ENCODE measurements at regions not wholly inside any gene's neighbourhood (a gene's known extent, or its start where the extent isn't known, plus 50 kb on each side); places are given as distances from the start of the nearest gene placed in this dataset.

- ChIA-PET CTCF (no interaction called here), POLR2A (no interaction called here)
- no peak for DNase-seq (ENCODE audit: low read depth, low spot score)
- Histone ChIP-seq H4K20me1 (replicated peaks; ENCODE audit: control insufficient read depth, extremely low read depth, insufficient read depth, low read length) (no peaks in the 10 kb centered on the region), H3K9me1 (replicated peaks; ENCODE audit: control insufficient read depth, extremely low read depth, insufficient read depth, low read length) (no peaks in the 10 kb centered on the region), H3K9me3 (replicated peaks; ENCODE audit: control insufficient read depth, insufficient read depth, low read length) (no peaks in the 10 kb centered on the region), H3K4me1 (ENCODE audit: control insufficient read depth, extremely low read depth, insufficient read depth, low read length) (no peaks in the 10 kb centered on the region), H3K27ac (ENCODE audit: insufficient read depth, low read depth, low read length) (no peak overlapping the region), H3K4me2 (ENCODE audit: insufficient read depth, low read length) (no peak overlapping the region), H3K27me3 (ENCODE audit: control insufficient read depth in 2 of 2, insufficient read depth in 2 of 2, low read length in 2 of 2) (no peaks in the 10 kb centered on the region), H3K36me3 (ENCODE audit: control insufficient read depth in 2 of 2, extremely low read depth in 1 of 2, insufficient read depth in 2 of 2, low read length in 2 of 2) (no peaks in the 10 kb centered on the region), H3K9ac (replicated peaks; ENCODE audit: extremely low read depth, insufficient read depth, low read length) (no peak overlapping the region), H3K79me2 (ENCODE audit: control insufficient read depth, insufficient read depth, low read length) (no peaks in the 10 kb centered on the region), H2AFZ (ENCODE audit: low read depth, low read length) (peak overlapping the region; percentile 42), H3K4me3 (replicated peaks in 1 of 3; ENCODE audit: insufficient read depth in 1 of 3, low read depth in 1 of 3, low read length in 3 of 3) (no peak overlapping the region)
- no TSS peak for BruUV-seq (replicated peaks)
- no peak for FAIRE-seq
- dilution Hi-C loops (cut with MboI; ENCODE audit: extremely low pct_ligation_motif_present, low sequenced_read_pairs) (no loop called here), intact Hi-C loops (cut with micrococcal nuclease) (no loop called here)
- TF ChIP-seq, protein P1, sequence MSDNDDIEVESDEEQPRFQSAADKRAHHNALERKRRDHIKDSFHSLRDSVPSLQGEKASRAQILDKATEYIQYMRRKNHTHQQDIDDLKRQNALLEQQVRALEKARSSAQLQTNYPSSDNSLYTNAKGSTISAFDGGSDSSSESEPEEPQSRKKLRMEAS (IDR thresholded peaks at IDR 0.05; ENCODE audit: insufficient read depth, insufficient read length): no peak
- TF ChIP-seq POLR2A (IDR thresholded peaks at IDR 0.05; ENCODE audit: low read depth, low read length) (no peak), MYC (IDR thresholded peaks at IDR 0.05; ENCODE audit: low read depth, low read length) (no peak), EZH2 (IDR thresholded peaks at IDR 0.05; ENCODE audit: borderline replicate concordance, low read depth, low read length, severe bottlenecking) (no peak), GATA2 (IDR thresholded peaks at IDR 0.05; ENCODE audit: insufficient read depth, insufficient read length, low read depth, low read length) (no peak), CTCF (IDR thresholded peaks at IDR 0.05; ENCODE audit: extremely low read depth in 1 of 2, insufficient read depth in 1 of 2, low read depth in 1 of 2, low read length in 2 of 2) (no peak), FOS (IDR thresholded peaks at IDR 0.05; ENCODE audit: borderline replicate concordance, insufficient read depth, low read length) (no peak), JUN (IDR thresholded peaks at IDR 0.05; ENCODE audit: borderline replicate concordance, insufficient read depth, insufficient read length, low read depth) (no peak), POLR2AphosphoS5 (IDR thresholded peaks at IDR 0.05; ENCODE audit: insufficient read depth, low read depth, low read length) (no peak)
Observed at GRCh38 chr13:65710514-65710913, 1519.6 kb downstream of the PCDH9 start.

Measured in endothelial cell of umbilical vein (primary cell).